ENCODE measurements at regions not wholly inside any gene's neighbourhood (a gene's known extent, or its start where the extent isn't known, plus 50 kb on each side); places are given as distances from the start of the nearest gene placed in this dataset.
"Not testable (repeated sequence)": the region's sequence is repeated elsewhere in the genome, so short reads cannot be mapped to it uniquely, and the experiment has no call there.

GRCh38 chr16:65549689-65550088, 427.8 kb upstream of the CDH11 start:
- DNase-seq (ENCODE audit: low read depth); H3K4me3 ChIP-seq (ENCODE audit: low read depth, low read length): not testable (repeated sequence)

- H3K4me3 ChIP-seq (ENCODE audit: low read depth, low read length): peak overlapping the region; percentile 8
- no peak for DNase-seq (ENCODE audit: low read depth)
These were observed 426.6 kb upstream of the CDH11 start for GRCh38 chr16:65548470-65548869.

- DNase-seq (ENCODE audit: low read depth): peak; percentile 93
- peak overlapping the region; percentile 8 for H3K4me3 ChIP-seq (ENCODE audit: low read depth, low read length)
These were observed 426.0 kb upstream of the CDH11 start for GRCh38 chr16:65547772-65548446.

- H3K4me3 ChIP-seq (ENCODE audit: low read depth, low read length): no peak overlapping the region
- DNase-seq (ENCODE audit: low read depth): no peak
These were observed 424.5 kb upstream of the CDH11 start for GRCh38 chr16:65546353-65546791.

- no peak overlapping the region for H3K4me3 ChIP-seq (ENCODE audit: low read depth, low read length)
- DNase-seq (ENCODE audit: low read depth): no peak
These were observed 423.6 kb upstream of the CDH11 start for GRCh38 chr16:65545413-65545956.

GRCh38 chr16:65543781-65544740, 422.2 kb upstream of the CDH11 start:
- no peak for DNase-seq (ENCODE audit: low read depth)
- H3K4me3 ChIP-seq (ENCODE audit: low read depth, low read length): no peak overlapping the region

GRCh38 chr16:65541646-65542045, 419.8 kb upstream of the CDH11 start:
- no peak for DNase-seq (ENCODE audit: low read depth)
- H3K4me3 ChIP-seq (ENCODE audit: low read depth, low read length): no peak overlapping the region

GRCh38 chr16:65540901-65541300, 419.0 kb upstream of the CDH11 start:
- H3K4me3 ChIP-seq (ENCODE audit: low read depth, low read length): no peak overlapping the region
- DNase-seq (ENCODE audit: low read depth): no peak

GRCh38 chr16:65538976-65539375, 417.1 kb upstream of the CDH11 start:
- no peak for DNase-seq (ENCODE audit: low read depth)
- H3K4me3 ChIP-seq (ENCODE audit: low read depth, low read length): no peak overlapping the region

- no peak overlapping the region for H3K4me3 ChIP-seq (ENCODE audit: low read depth, low read length)
- no peak for DNase-seq (ENCODE audit: low read depth)
These were observed 415.5 kb upstream of the CDH11 start for GRCh38 chr16:65537336-65537735.

GRCh38 chr16:65534121-65534528, 412.3 kb upstream of the CDH11 start:
- no peak overlapping the region for H3K4me3 ChIP-seq (ENCODE audit: low read depth, low read length)
- no peak for DNase-seq (ENCODE audit: low read depth)

GRCh38 chr16:65532846-65533245, 411.0 kb upstream of the CDH11 start:
- DNase-seq (ENCODE audit: low read depth): no peak

GRCh38 chr16:65532258-65532657, 410.4 kb upstream of the CDH11 start:
- no peak overlapping the region for H3K4me3 ChIP-seq (ENCODE audit: low read depth, low read length)
- no peak for DNase-seq (ENCODE audit: low read depth)

More at GRCh38 chr16:65532846-65533245, 411.0 kb upstream of the CDH11 start:
- H3K4me3 ChIP-seq (ENCODE audit: low read depth, low read length): no peak overlapping the region

- H3K4me3 ChIP-seq (ENCODE audit: low read depth, low read length): no peak overlapping the region
These were observed 409.6 kb upstream of the CDH11 start for GRCh38 chr16:65531475-65531874.

GRCh38 chr16:65525707-65526106, 403.8 kb upstream of the CDH11 start:
- DNase-seq (ENCODE audit: low read depth): no peak
- no peak overlapping the region for H3K4me3 ChIP-seq (ENCODE audit: low read depth, low read length)

More at GRCh38 chr16:65531475-65531874, 409.6 kb upstream of the CDH11 start:
- DNase-seq (ENCODE audit: low read depth): no peak

GRCh38 chr16:65524997-65525396, 403.1 kb upstream of the CDH11 start:
- H3K4me3 ChIP-seq (ENCODE audit: low read depth, low read length): no peak overlapping the region
- peak; percentile 86 for DNase-seq (ENCODE audit: low read depth)

GRCh38 chr16:65524231-65524630, 402.4 kb upstream of the CDH11 start:
- H3K4me3 ChIP-seq (ENCODE audit: low read depth, low read length): no peak overlapping the region
- DNase-seq (ENCODE audit: low read depth): no peak

- no peak overlapping the region for H3K4me3 ChIP-seq (ENCODE audit: low read depth, low read length)
- DNase-seq (ENCODE audit: low read depth): no peak
These were observed 401.6 kb upstream of the CDH11 start for GRCh38 chr16:65523283-65523944.

GRCh38 chr16:65522412-65522811, 400.5 kb upstream of the CDH11 start:
- DNase-seq (ENCODE audit: low read depth): no peak

More at GRCh38 chr16:65522412-65522811, 400.5 kb upstream of the CDH11 start:
- no peak overlapping the region for H3K4me3 ChIP-seq (ENCODE audit: low read depth, low read length)
